HL-60 (cell line): ENCODE measurements at regions not wholly inside any gene's neighbourhood (a gene's known extent, or its start where the extent isn't known, plus 50 kb on each side); places are given as distances from the start of the nearest gene placed in this dataset.

Experiments
- CTCF ChIP-seq: IDR thresholded peaks from one replicate; pipeline ENCODE4 v1.5.1; 2011; ENCODE audit warnings: low read length, control low read depth, inconsistent platforms; ENCODE audit not compliant: insufficient read depth
- POLR2AphosphoS5 ChIP-seq: IDR thresholded peaks from 2 replicates; pipeline ENCODE4 v1.6.1; 2012; ENCODE audit warnings: low read depth

- TF ChIP-seq CTCF, result no peak
- no peak for TF ChIP-seq POLR2AphosphoS5
These were observed 88.0 kb upstream of the BTN3A2 start for GRCh38 chr6:26276841-26277648.
